Astrocyte of the cerebellum (primary cell): ENCODE measurements at regions not wholly inside any gene's neighbourhood (a gene's known extent, or its start where the extent isn't known, plus 50 kb on each side); places are given as distances from the start of the nearest gene placed in this dataset.

Experiments
- DNase-seq: peaks from one replicate; pipeline ENCODE4 v3.0.0-alpha.2; 2011; ENCODE audit warnings: low read depth
- H3K4me3 ChIP-seq: 2 replicates; pipeline ENCODE4 v1.5.1; 2011; ENCODE audit warnings: mild to moderate bottlenecking, low read depth, low read length, moderate library complexity
- in situ Hi-C: cut with HindIII; loops from 2 replicates; pipeline ENCODE4 v1.10.0; 2017; ENCODE audit warnings: low sequenced_read_pairs
- TF ChIP-seq, protein P1 (sequence below): IDR thresholded peaks from 2 replicates; pipeline ENCODE4 v1.5.1; 2012; ENCODE audit warnings: low read length, low read depth, moderate library complexity, mild to moderate bottlenecking; ENCODE audit errors: missing control alignments

DNA sequence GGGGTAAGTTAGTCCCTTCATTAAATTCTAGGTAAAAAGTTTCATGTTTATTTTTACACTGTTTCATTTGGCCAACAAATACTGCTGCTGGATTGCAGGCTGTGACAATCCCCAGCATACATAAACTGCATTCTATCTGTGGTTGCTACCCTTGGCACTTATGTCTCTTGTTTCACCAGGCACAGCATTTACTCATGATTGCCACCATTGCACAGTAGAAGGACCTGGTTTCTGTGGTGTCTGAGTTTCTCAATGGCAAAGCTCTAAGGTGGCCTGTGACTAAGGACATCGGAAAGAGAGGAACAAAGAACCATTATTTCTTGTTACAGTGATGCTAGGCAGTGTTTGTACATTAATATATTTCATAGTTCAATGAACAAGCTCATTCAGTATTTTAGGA lies 878.4 kb upstream of the NEGR1 start:
- no peak overlapping the region for H3K4me3 ChIP-seq
- in situ Hi-C loops = no loop called here
- TF ChIP-seq, protein P1, sequence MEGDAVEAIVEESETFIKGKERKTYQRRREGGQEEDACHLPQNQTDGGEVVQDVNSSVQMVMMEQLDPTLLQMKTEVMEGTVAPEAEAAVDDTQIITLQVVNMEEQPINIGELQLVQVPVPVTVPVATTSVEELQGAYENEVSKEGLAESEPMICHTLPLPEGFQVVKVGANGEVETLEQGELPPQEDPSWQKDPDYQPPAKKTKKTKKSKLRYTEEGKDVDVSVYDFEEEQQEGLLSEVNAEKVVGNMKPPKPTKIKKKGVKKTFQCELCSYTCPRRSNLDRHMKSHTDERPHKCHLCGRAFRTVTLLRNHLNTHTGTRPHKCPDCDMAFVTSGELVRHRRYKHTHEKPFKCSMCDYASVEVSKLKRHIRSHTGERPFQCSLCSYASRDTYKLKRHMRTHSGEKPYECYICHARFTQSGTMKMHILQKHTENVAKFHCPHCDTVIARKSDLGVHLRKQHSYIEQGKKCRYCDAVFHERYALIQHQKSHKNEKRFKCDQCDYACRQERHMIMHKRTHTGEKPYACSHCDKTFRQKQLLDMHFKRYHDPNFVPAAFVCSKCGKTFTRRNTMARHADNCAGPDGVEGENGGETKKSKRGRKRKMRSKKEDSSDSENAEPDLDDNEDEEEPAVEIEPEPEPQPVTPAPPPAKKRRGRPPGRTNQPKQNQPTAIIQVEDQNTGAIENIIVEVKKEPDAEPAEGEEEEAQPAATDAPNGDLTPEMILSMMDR = no peak
- DNase-seq = no peak

DNA sequence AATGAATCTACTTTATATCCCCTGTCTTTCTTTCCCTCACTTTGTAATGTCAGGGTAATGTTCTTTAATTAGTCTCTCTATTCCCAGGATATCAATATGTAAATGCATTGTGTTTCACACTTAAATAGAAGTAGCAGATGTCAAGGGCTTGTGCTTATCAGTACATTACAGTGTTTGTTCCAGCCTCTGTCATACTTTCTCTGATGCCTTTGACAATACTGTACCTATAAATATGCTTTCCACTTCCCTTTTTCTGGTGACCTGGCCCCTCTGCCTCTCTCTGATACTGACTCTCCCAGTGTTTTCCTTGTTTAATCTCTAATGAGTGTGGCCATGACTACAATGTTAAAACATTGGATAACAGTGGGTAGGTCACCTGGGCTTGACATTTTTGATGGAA lies 862.0 kb upstream of the NEGR1 start:
- in situ Hi-C loops = no loop called here
- TF ChIP-seq, protein P1 = no peak
- no peak overlapping the region for H3K4me3 ChIP-seq
- no peak for DNase-seq

DNA sequence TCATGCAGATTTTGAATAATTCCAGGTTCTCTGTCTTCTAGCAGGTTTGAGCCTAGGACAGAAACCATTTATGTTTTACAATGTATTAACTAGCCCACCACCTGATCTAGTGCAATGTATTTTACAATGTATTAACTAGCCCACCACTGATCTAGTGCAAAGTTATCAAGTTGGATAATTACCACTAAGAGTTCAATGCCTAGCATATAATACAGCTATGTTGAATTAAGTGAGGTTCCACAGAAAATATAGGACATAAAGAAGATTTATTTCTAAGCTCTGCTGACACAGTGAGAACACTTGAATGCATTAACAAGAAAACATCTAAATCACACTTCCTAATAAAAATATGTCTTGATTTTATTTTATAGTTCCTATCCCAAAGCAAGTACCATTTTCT lies 854.6 kb upstream of the NEGR1 start:
- TF ChIP-seq, protein P1 = no peak
- DNase-seq = no peak
- no peak overlapping the region for H3K4me3 ChIP-seq
- in situ Hi-C loops = no loop called here

DNA sequence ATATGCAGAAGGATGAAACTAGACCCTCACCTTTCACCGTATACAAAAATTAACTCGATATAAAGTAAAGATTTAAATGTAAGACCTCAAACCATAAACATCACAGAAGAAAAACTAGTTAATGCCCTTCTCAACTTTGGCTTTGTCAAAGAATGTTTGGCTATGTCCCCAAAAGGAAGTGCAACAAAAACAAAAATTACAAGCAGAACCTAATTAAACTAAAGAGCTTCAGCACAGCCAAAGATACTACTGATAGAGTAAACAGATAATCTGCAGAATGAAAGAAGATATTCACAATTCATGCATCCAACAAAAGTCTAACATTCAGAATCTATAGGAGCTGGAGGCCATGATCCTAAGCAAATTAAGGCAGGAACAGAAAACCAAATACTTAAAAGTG lies 824.6 kb upstream of the NEGR1 start:
- TF ChIP-seq, protein P1 = no peak
- in situ Hi-C loops = no loop called here
- no peak overlapping the region for H3K4me3 ChIP-seq
- no peak for DNase-seq

DNA sequence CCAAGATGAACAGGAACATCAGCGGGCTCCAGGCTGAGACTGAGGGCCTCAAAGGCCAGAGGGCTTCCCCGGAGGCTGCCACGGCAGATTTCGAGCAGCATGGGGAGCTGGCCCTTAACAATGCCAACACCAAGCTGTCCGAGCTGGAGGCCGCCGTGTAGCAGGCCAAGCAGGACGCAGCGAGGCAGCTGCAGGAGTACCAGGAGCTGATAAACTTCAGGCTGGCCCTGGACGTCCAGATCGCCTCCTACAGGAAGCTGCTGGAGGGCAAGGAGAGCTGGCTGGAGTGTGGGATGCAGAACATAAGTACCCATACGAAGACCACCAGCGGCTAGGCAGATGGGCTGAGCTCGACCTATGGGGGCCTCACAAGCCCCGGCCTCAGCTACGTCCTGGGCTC lies 823.4 kb upstream of the NEGR1 start:
- in situ Hi-C loops = no loop called here
- DNase-seq = no peak
- H3K4me3 ChIP-seq = no peak overlapping the region
- TF ChIP-seq, protein P1 = no peak

DNA sequence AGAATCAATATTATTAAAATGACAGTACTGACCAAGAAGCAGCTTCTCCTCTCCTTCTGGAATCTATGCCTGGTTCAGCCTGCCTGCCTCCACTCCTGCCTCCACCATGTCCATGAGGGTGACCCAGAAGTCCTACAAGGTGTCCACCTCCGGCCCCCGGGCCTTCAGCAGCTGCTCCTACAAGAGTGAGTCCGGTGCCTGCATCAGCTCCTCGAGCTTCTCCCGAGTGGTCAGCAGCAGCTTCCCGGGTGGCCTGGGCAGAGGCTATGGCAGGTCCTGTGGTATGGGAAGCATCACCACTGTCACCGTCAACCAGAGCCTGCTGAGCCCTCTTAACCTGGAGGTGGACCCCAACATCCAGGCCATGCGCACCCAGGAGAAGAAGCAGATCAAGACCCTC lies 822.4 kb upstream of the NEGR1 start:
- TF ChIP-seq, protein P1 = no peak
- no peak overlapping the region for H3K4me3 ChIP-seq
- in situ Hi-C loops = no loop called here
- DNase-seq = no peak

DNA sequence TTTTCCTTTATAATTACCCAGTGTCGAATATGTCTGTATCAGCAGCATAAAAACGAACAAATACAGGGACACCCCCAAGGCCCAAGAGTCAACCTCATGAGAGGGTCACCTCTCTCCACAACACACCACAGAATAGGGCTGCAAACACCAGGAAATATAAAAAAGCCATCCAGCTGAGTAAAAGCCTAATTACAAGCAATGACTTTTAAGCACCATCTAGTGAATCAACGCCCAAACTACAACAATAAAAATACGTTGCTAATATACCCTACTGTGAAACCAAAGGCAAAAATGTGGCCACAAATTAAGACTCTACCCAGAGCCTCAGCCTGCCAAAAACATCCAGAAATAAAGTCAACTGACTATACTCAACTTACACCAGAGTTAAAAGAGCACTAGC lies 817.9 kb upstream of the NEGR1 start:
- DNase-seq = no peak
- in situ Hi-C loops = no loop called here
- H3K4me3 ChIP-seq = no peak overlapping the region
- TF ChIP-seq, protein P1 = no peak
